ENCODE measurements at regions not wholly inside any gene's neighbourhood (a gene's known extent, or its start where the extent isn't known, plus 50 kb on each side); places are given as distances from the start of the nearest gene placed in this dataset.

DNA sequence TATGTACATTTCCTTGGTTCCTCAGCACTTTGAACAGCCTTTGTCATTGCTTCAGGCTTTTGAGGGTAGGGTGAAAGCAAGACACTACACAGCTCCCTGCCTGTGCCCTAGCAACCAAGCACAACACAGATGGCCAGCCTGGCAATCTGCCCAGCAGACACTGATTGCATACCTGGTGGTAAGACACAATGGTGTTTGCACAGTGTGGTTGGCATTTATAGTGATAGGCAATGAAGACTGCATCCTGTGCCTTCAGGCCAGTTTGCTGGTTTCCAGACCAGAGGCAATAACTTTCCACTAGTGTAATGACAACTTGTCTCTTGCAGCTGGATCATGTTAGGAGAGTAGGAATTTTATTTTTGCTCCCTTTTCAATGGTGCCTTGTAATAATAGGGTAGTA lies 144.5 kb upstream of the TNC start:
- peak; percentile 99 for DNase-seq

- DNase-seq: peak; percentile 65
These were observed 145.0 kb upstream of the TNC start for GRCh38 chr9:115262952-115263351.

DNA sequence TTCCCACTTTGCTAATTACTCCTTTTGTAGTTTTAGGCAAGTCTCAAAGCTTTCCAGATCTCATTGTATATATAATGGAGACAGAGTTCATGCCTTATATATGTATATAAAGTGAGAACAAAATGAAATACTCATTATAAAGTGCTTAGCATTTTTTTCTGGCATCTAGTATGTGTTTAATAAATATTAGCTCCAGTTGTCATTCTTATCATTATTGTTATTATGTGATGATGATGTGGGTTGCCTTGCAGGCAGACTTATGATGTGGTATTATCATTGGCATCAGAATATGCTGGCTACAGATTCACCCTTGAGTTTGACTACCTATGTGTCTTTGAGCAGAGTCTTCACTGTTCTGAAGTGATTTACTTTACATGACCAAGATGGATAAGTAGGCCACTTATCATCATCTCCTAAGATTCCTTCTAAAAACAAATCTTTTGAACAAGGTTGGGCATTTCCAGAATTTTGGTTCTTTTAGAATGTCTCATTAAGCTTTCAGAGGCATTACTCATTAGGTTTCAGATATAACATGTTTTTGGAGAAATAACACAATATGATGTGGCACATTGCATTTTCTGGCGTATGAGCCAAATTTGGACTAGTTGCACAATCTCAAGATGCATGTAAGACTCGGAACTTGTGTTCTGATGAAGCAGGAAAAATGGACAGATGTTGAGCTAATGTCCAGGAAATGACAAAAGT lies 145.6 kb upstream of the TNC start:
- DNase-seq: no peak

GRCh38 chr9:115264313-115264712 lies 146.4 kb upstream of the TNC start:
- no peak for DNase-seq

DNA sequence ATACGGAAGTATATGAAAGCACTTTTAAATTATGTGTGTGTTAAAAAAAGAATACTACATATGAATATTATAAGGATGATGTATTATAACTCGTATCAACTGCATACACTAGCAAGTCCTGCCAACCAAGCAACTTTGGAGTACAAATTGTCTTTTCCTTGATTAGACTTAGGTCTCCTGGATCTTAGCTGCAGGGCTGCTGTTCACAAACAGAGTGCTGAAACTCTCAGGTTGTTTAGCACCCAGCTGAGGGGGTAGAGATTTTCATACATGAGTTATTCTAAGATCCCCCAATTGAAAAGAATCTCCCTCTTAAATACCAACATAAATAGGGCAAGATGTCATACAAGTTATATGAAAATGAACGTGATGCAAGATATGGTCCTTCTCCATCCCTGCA lies 149.8 kb upstream of the TNC start:
- no peak for DNase-seq

DNA sequence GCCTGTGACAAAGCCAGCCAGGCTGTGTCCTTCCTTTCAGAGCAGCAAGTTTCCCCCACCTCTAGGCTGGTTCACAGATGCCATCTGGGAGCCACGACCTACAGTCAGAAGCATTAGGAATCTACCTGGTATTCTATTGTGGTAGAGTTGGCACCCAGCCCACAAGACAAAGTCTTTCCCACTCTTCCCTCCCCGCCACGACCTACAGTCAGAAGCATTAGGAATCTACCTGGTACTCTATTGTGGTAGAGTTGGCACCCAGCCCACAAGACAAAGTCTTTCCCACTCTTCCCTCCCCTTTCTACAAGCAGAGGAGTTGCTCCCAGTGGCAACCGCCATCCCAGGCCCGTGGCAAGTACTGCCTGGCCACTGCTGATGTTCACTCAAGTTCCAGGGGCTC lies 157.8 kb upstream of the TNC start:
- DNase-seq: no peak

DNA sequence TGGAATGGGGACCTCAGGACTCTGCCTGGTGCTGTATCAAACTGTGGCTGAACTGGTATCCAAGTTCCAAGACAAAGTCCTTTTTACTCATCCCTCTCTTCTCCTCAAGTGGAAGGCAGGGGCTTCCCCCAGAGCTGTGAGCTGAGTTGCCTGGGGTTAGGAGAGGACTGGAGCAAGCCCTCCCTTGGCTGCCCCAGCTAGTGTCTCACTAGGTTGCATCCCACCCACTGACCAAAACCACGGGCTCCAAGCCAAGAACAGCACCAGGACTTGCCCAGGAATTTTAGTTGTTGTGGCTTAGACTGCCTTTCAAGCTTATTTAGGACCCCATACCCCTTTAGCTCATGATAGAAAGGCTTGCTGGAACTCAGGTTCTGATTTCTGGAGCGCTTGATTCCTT lies 158.7 kb upstream of the TNC start:
- DNase-seq: no peak

GRCh38 chr9:115277301-115277700 lies 159.3 kb upstream of the TNC start:
- no peak for DNase-seq

GRCh38 chr9:115278326-115279035 lies 160.5 kb upstream of the TNC start:
- DNase-seq: no peak

DNA sequence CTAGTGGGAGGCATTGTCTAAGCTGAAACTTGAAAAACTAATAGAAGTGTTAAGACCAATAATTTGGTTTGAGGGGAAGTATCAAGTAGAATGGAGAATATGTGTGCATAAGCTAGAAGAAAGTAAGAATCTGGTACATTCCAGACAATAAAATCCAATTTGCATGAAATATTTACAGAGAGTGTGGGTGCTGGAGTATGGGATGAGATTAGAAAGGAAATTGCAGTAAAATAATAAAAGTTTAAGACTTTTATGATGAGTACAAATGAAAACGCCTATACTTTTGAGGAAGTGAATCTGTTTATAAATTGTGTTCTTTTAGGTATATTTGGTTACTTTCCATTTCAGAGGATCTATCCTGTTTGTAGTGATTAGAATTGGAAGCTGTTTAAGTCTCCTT lies 165.4 kb upstream of the TNC start:
- DNase-seq: no peak

GRCh38 chr9:115285836-115286235 lies 167.9 kb upstream of the TNC start:
- DNase-seq: no peak

DNA sequence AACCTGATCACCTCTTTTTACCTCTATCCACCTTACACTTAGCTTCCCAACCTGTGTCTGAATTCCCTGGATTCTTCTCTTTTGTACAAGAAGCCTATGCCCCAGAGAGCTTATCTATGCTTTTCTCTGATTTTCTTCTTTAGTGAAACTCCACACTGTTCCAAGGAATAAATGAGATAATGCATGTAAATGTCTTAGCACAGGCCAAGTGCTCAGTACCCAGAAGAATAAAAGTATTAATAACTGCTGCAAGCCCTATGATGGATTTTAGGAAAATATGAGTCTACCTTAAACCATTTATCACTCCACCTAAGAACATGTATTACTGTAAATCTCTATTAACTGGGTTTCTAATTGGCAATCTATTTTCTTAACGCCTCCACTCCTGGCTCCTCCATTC lies 168.5 kb upstream of the TNC start:
- DNase-seq: no peak

- DNase-seq: peak; percentile 23
These were observed 171.8 kb upstream of the TNC start for GRCh38 chr9:115289757-115290208.

DNA sequence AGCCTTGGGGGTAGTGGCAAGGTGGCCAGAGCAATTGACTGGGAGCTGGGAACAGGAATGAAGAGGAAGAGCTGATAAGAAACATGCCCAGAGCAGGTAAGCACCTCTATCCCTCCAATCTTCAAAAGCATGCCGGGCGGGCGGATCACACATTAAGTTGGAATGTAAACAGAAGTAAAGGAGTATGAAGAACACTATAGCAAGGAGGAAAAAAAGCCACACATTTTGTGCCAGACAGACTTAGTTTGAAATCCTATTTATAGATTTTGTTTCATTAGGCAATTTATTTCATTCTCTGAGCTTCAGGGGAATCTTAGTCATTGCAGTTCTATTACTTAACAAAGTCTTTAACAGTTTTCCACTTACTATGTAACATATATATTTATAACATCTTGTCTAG lies 173.9 kb upstream of the TNC start:
- no peak for DNase-seq

GRCh38 chr9:115292584-115293279 lies 174.8 kb upstream of the TNC start:
- no peak for DNase-seq

GRCh38 chr9:115295734-115296133 lies 177.8 kb upstream of the TNC start:
- DNase-seq: no peak

- DNase-seq: no peak
These were observed 179.0 kb upstream of the TNC start for GRCh38 chr9:115296831-115297565.

GRCh38 chr9:115300116-115300515 lies 182.2 kb upstream of the TNC start:
- DNase-seq: no peak

DNA sequence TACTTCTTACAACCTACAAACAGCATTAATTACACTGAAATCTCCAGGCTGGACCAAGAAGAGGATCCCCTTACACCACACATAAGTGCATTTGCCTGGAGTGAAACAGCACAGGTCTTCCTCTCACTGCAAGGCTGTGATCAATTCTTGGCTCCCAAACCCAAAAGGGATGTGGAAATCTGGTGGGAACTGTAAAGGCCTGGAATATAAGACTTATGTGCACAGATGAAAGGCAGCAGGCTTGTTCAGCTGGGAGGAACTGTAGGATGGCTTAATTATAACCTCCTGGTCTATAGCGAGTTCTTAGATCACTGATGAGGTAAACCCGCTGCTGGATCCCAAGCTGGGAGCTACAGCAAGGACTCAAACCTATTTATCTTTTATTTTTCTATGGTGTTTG lies 182.9 kb upstream of the TNC start:
- no peak for DNase-seq

DNA sequence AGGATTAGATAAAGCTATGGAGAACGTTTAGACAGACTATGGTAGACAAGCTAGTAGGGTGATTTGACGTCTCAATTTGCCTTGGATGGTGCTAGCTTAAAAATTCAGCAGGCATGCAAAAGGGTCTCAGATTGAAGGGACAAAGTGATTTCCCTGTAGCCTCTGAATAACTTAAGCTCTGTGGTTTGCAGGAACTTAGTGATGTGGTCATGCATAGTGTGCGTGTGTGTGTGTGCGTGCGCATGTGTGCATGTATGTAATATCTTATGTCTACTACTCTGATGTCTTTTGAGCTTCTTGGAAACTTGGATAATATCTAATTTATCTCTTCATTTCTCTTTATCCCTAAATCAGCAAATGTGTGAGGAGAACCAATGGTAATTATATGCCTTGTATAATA lies 183.6 kb upstream of the TNC start:
- no peak for DNase-seq

DNA sequence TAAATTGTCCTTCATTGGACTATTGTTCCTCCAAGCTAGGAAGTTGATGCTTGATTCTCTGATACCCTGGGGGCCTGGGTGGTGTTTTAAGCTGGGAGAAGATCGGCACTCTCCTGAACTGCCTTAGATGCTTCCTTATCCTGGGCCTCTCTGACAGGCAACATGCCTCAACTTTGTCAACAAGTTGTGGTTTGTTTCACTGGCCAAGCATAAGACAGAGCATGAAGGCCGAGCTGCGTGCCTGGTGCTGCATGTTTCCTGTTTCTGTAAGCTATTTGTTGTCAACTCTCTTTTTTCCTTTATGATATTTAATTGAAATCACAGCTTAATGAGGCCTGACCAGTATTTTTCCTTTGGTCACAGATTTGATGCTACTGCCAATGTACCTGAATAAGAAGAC lies 187.6 kb upstream of the TNC start:
- no peak for DNase-seq

- DNase-seq: no peak
These were observed 188.9 kb upstream of the TNC start for GRCh38 chr9:115306865-115307264.

DNA sequence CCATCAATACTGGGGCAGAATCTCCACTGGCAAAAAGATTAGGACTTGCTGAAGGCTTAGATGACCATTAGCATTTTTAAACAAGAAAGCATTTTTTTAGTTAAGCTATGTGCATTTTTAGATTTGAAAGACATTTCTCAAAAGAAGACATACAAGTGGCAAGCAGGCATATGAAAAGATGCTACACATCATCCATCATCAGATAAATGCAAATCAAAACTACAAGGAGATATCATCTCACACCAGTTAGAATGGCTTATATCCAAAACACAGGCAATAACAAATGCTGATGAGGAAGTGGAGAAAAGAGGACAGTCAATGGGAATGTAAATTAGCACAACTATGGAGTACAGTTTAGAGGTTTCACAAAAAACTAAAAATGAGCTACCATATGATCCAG lies 195.6 kb upstream of the TNC start:
- DNase-seq: no peak

GRCh38 chr9:115326461-115326860 lies 208.5 kb upstream of the TNC start:
- no peak for DNase-seq
